Cardiac fibroblast (primary cell): ENCODE measurements at regions not wholly inside any gene's neighbourhood (a gene's known extent, or its start where the extent isn't known, plus 50 kb on each side); places are given as distances from the start of the nearest gene placed in this dataset.

Experiments
- DNase-seq, 2 donors: peaks; one replicate each; pipeline versions ENCODE4 v3.0.0 to v3.0.0-alpha.2; 2010; ENCODE audit warnings: low read depth in 2 of 2
- H3K4me3 ChIP-seq, 2 donors: replicated peaks in 1 of 2; 1 replicate in 1 of 2; 2 replicates in 1 of 2; pipeline ENCODE4 v1.5.1; 2011; ENCODE audit warnings: low read depth in 2 of 2, low read length in 2 of 2, mild to moderate bottlenecking in 2 of 2, moderate library complexity in 1 of 2
- CTCF ChIP-seq: IDR thresholded peaks from one replicate; pipeline ENCODE4 v1.5.1; 2011; ENCODE audit warnings: low read depth, mild to moderate bottlenecking, low read length, inconsistent platforms

GRCh38 chr2:154533300-154533940 lies 165.1 kb upstream of the KCNJ3 start:
- no peak for DNase-seq
- no peak for TF ChIP-seq CTCF
- no peak overlapping the region for H3K4me3 ChIP-seq

GRCh38 chr2:154537024-154537423 lies 161.5 kb upstream of the KCNJ3 start:
- TF ChIP-seq CTCF: no peak
- DNase-seq: no peak
- no peak overlapping the region for H3K4me3 ChIP-seq

- no peak for DNase-seq
- no peak for TF ChIP-seq CTCF
- H3K4me3 ChIP-seq: no peak overlapping the region
Measured at GRCh38 chr2:154537843-154538450, 160.5 kb upstream of the KCNJ3 start.

GRCh38 chr2:154546341-154546740 lies 152.2 kb upstream of the KCNJ3 start:
- H3K4me3 ChIP-seq: no peak overlapping the region
- DNase-seq: no peak
- no peak for TF ChIP-seq CTCF

GRCh38 chr2:154549869-154550268 lies 148.6 kb upstream of the KCNJ3 start:
- no peak overlapping the region for H3K4me3 ChIP-seq
- TF ChIP-seq CTCF: no peak
- no peak for DNase-seq

- no peak for DNase-seq
- no peak overlapping the region for H3K4me3 ChIP-seq
- TF ChIP-seq CTCF: no peak
Measured at GRCh38 chr2:154551649-154552048, 146.8 kb upstream of the KCNJ3 start.

- no peak for TF ChIP-seq CTCF
- DNase-seq: no peak
- no peak overlapping the region for H3K4me3 ChIP-seq
Measured at GRCh38 chr2:154554046-154554445, 144.4 kb upstream of the KCNJ3 start.
